ENCODE measurements at regions not wholly inside any gene's neighbourhood (a gene's known extent, or its start where the extent isn't known, plus 50 kb on each side); places are given as distances from the start of the nearest gene placed in this dataset.

DNA sequence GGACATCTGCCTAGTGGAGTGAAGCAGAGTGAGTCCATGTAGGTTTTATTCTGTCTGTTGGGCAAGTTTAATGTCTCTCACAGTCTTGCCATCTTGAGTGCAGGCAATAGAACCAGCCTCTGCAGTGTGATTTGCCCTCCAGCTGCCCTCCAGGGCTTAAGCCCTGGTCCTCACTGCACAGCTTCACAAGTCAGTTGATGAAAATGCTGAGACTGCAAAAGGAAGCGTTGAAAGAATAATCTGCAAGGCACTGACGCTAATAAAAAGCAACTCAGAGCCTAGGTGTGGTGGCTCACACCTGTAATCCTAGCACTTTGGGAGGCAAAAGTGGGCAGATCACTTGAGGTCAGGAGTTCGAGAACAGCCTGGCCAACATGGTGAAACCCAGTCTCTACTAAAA is 54.1 kb upstream of the PHOX2B start:
- TF ChIP-seq, protein P1, sequence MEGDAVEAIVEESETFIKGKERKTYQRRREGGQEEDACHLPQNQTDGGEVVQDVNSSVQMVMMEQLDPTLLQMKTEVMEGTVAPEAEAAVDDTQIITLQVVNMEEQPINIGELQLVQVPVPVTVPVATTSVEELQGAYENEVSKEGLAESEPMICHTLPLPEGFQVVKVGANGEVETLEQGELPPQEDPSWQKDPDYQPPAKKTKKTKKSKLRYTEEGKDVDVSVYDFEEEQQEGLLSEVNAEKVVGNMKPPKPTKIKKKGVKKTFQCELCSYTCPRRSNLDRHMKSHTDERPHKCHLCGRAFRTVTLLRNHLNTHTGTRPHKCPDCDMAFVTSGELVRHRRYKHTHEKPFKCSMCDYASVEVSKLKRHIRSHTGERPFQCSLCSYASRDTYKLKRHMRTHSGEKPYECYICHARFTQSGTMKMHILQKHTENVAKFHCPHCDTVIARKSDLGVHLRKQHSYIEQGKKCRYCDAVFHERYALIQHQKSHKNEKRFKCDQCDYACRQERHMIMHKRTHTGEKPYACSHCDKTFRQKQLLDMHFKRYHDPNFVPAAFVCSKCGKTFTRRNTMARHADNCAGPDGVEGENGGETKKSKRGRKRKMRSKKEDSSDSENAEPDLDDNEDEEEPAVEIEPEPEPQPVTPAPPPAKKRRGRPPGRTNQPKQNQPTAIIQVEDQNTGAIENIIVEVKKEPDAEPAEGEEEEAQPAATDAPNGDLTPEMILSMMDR (IDR thresholded peaks at IDR 0.05; ENCODE audit: poor library complexity), result no peak
- no peak for TF ChIP-seq EZH2 (IDR thresholded peaks at IDR 0.05; ENCODE audit: borderline replicate concordance)
- TF ChIP-seq EZH2phosphoT487 (IDR thresholded peaks at IDR 0.05; ENCODE audit: low read depth, severe bottlenecking, unreplicated experiment), result no peak

All from hepatocyte (in vitro differentiated cells).